ENCODE measurements at regions not wholly inside any gene's neighbourhood (a gene's known extent, or its start where the extent isn't known, plus 50 kb on each side); places are given as distances from the start of the nearest gene placed in this dataset.

GRCh38 chr19:31699421-31699820, 350.2 kb upstream of the TSHZ3 start:
- TF ChIP-seq CTCF (IDR thresholded peaks at IDR 0.05): no peak
- TF ChIP-seq MAX (IDR thresholded peaks at IDR 0.05; ENCODE audit: low read depth): no peak
- TF ChIP-seq GABPA (IDR thresholded peaks at IDR 0.05; ENCODE audit: low read depth): no peak
- TF ChIP-seq RFX5 (IDR thresholded peaks at IDR 0.05; ENCODE audit: low read length): no peak
- TF ChIP-seq EP300 (IDR thresholded peaks at IDR 0.05; ENCODE audit: borderline replicate concordance in 1 of 2, low read depth in 1 of 2, low read length in 1 of 2): no peak
- TF ChIP-seq CHD2 (IDR thresholded peaks at IDR 0.05; ENCODE audit: low read length, partially characterized antibody): no peak
- no peak for TF ChIP-seq SMC3 (IDR thresholded peaks at IDR 0.05; ENCODE audit: low read depth, low read length)
- TF ChIP-seq ELF1 (IDR thresholded peaks at IDR 0.05): no peak
- TF ChIP-seq RCOR1 (IDR thresholded peaks at IDR 0.05; ENCODE audit: low read length): no peak
- no peak for TF ChIP-seq TAF1 (IDR thresholded peaks at IDR 0.05; ENCODE audit: borderline replicate concordance, low read depth, low read length)

All from SK-N-SH (cell line).